KBM-7 (cell line): ENCODE measurements at regions not wholly inside any gene's neighbourhood (a gene's known extent, or its start where the extent isn't known, plus 50 kb on each side); places are given as distances from the start of the nearest gene placed in this dataset.

Experiments
- DNase-seq: peaks from one replicate; pipeline ENCODE4 v3.0.0-alpha.2; 2015
- in situ Hi-C: fragments of 300-500 bp; cut with MboI; formaldehyde crosslinking; loops from 2 replicates; pipeline ENCODE4 v1.14.3; 2020; ENCODE audit warnings: low sequenced_read_pairs, low pct_unique_long_range_greater_than_20kb, mixed read lengths

GRCh38 chr15:69829974-69830373, 267.7 kb downstream of the TLE3 start:
- in situ Hi-C loops: no loop called here
- DNase-seq: no peak

GRCh38 chr15:69830430-69830829, 267.3 kb downstream of the TLE3 start:
- in situ Hi-C loops: no loop called here
- DNase-seq: no peak

- in situ Hi-C loops: no loop called here
- no peak for DNase-seq
These were observed 266.8 kb downstream of the TLE3 start for GRCh38 chr15:69830876-69831275.

- DNase-seq: no peak
- in situ Hi-C loops: no loop called here
These were observed 263.4 kb downstream of the TLE3 start for GRCh38 chr15:69834267-69834666.

- in situ Hi-C loops: no loop called here
- DNase-seq: no peak
These were observed 263.0 kb downstream of the TLE3 start for GRCh38 chr15:69834761-69835160.

GRCh38 chr15:69836048-69836447, 261.7 kb downstream of the TLE3 start:
- in situ Hi-C loops: no loop called here
- DNase-seq: no peak

- in situ Hi-C loops: no loop called here
- no peak for DNase-seq
These were observed 261.0 kb downstream of the TLE3 start for GRCh38 chr15:69836526-69837230.

- in situ Hi-C loops: no loop called here
- DNase-seq: no peak
These were observed 259.4 kb downstream of the TLE3 start for GRCh38 chr15:69838338-69838737.

GRCh38 chr15:69838994-69839393, 258.7 kb downstream of the TLE3 start:
- in situ Hi-C loops: no loop called here
- no peak for DNase-seq

GRCh38 chr15:69841113-69841828, 256.4 kb downstream of the TLE3 start:
- in situ Hi-C loops: no loop called here
- no peak for DNase-seq

GRCh38 chr15:69842851-69843250, 254.9 kb downstream of the TLE3 start:
- no peak for DNase-seq
- in situ Hi-C loops: no loop called here

GRCh38 chr15:69843276-69843899, 254.3 kb downstream of the TLE3 start:
- DNase-seq: no peak
- in situ Hi-C loops: no loop called here

- in situ Hi-C loops: no loop called here
- no peak for DNase-seq
These were observed 253.8 kb downstream of the TLE3 start for GRCh38 chr15:69843900-69844304.

- DNase-seq: no peak
- in situ Hi-C loops: no loop called here
These were observed 252.6 kb downstream of the TLE3 start for GRCh38 chr15:69845159-69845558.

- no peak for DNase-seq
- in situ Hi-C loops: no loop called here
These were observed 250.1 kb downstream of the TLE3 start for GRCh38 chr15:69847625-69848024.

GRCh38 chr15:69848096-69848495, 249.6 kb downstream of the TLE3 start:
- no peak for DNase-seq
- in situ Hi-C loops: no loop called here

- DNase-seq: no peak
- in situ Hi-C loops: no loop called here
These were observed 249.0 kb downstream of the TLE3 start for GRCh38 chr15:69848551-69849231.

- DNase-seq: no peak
- in situ Hi-C loops: no loop called here
These were observed 248.5 kb downstream of the TLE3 start for GRCh38 chr15:69849232-69849610.

GRCh38 chr15:69852482-69852881, 245.2 kb downstream of the TLE3 start:
- in situ Hi-C loops: no loop called here
- no peak for DNase-seq

- no peak for DNase-seq
- in situ Hi-C loops: no loop called here
These were observed 244.8 kb downstream of the TLE3 start for GRCh38 chr15:69852916-69853315.
